NCI-H524 (cell line): ENCODE measurements at regions not wholly inside any gene's neighbourhood (a gene's known extent, or its start where the extent isn't known, plus 50 kb on each side); places are given as distances from the start of the nearest gene placed in this dataset.

Source experiments
- DNase-seq, 2 experiments: peaks; one replicate each; lab custom pipeline; 2025; lab: John Stamatoyannopoulos, UW

DNA sequence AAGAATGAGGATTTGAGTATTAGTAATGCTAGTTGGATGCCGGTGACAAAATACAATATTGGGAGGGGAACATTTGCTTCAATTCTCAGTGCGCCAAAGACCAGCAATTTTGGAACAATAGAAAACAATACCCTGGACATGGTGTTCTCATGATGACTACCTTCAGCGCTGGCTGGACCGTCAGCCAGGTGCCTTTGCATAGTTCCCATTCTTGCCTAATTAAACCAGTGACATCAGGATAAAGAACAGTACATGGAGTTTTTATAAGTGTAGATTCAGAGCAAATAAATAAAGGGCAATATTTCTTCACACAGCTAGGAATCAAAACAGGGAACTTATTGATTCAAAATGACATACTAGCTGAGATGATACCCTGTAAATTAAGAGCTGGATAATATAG, 404.8 kb upstream of the RORA start:
- DNase-seq = no peak

DNA sequence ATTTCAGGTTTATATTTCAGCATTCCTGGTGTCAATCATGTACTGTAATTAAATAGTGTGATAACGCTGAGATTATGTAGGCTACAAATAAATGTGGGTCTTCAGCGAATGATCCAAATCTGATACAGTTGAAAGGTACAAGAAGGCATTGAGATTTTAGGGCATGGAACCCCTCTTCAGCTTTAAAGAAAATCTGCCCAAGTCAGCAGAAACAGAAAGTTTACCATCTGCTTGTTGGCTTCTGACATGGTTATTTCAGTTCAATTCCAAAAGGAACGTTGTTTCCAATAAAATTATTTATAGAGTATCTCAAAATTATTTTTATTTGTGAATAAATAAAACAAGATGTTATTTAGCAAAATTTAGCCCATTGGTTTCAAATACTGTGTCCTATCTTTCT, 400.2 kb upstream of the RORA start:
- no peak for DNase-seq

DNA sequence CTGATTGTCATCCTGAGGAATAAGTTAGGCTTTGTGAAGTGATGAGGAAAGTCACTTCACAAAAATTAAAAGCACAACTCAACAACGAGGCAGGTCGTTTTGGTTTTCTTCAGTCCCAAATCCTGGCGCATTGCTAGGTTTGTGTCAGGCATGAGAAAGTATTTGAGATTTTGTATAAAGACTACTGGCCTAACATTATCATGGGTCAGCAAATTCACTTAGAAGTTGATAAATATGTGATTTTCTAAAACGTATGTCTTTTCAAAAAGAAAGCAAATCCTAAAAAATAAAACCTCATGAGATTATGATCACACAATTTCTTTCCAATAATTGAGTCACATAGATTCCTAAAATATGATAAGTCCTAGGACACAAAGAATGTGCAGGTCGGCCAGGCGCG, 395.8 kb upstream of the RORA start:
- no peak for DNase-seq

DNA sequence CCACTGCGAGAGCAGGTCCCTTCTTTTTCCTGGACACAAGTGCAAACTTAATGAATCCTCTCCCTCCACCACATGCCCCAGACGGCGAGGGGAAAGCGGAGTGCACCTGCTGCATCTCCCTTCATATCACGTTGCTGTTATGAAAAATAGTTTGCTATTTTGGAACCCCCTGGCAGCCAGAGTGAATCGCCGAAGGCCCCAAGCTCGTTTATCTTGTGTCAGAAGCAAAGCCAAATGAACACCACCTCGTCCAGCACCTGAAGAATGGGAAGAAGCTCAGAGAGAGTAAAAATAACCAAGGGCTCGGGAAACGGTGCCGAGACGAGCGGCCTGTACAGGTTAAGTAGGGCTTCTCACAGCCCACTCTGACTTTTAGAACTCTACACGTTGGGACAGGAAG, 394.6 kb upstream of the RORA start:
- no peak for DNase-seq

DNA sequence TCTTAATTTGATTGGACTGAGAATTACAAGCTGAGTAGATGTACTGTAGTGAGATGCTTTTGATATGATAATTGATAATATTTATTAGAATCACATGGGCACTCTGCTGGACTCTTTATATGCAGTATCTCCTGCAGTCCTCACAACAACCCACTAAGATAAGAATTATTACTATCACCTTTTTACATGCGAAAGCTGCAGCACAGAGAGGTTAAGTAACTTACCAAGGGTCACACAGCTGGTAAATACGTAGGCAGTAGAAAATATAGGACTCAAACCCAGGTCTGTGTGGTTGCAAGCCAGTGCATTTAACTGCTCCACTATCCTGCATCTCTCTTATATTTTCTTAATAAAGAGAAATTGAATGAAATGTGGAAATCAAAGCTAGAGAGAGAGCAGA, 392.8 kb upstream of the RORA start:
- no peak for DNase-seq

DNA sequence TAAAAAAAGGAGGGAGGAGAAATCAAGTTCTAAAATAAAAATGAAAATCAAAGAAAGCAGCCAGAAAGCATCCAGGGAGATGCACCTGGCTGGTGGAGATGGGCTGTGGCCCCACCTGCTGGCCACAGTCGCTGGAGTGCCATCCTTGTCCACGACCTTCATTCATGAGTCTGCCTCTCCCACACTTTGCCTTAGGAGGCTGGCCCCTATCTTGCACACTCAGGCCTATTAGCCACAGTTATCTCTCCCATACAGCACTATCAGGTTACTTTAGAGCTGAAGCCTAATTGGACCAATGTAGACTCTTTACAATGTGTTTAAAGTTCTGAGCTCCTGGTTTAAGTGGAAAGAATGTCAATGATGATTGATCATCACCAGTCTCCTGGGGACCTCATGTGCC, 392.0 kb upstream of the RORA start:
- peak; percentile 54 to 84 for DNase-seq

DNA sequence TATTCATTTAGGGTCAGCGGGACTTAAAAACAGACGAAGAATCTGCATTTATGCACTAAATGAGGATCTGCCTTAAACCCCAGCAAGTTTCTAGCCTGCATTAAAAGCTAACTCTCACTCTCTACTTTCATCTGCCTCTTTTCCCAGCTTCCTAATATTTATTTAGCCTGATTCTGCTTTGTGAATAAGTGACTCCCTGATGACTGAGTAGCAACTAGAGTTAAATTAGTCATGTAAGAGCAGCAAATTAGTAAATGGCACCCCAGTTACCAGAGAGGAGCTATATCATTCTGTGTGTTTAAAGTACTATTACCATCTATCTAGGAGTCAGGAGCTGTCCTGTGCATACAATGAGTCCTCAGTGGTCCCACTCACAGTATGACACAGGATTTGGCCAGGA, 391.0 kb upstream of the RORA start:
- DNase-seq = no peak

DNA sequence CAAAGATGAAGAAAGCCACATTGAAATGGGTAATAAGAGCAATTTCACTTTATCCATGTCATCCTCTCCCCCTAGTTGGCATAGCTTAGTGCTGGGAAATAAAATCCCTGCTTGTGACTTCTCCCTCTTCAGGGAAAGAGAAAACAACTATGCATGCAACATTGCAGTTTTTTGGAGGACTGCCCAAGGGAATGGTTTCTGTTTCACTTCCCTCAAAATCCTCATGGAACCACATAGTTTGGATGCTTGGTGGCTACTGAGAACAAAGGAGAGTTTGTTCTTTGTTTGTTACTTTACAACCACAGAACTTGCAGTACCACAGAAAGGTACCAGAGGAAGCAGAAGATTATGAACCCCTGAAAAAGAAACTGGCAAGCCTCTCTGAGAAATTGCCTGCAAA, 384.6 kb upstream of the RORA start:
- DNase-seq = no peak

DNA sequence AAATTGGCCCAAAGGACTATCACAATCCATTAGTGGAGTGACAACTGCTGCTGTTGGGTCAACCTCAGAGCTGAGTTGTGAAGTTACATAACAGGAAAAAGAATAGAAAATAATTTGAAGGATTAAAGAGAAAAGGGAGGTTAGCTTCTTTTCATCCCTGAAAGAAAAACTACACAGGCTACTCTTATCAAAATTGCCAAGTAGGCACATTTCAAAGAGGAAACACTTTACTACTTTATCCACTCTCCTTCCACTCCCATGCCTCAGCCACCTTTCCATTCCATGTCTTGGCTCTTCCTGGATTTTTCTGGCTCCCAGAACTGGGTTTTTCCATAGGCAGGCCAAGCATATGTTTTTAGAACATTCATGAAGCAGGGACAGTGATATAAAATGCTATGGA, 384.0 kb upstream of the RORA start:
- no peak for DNase-seq

DNA sequence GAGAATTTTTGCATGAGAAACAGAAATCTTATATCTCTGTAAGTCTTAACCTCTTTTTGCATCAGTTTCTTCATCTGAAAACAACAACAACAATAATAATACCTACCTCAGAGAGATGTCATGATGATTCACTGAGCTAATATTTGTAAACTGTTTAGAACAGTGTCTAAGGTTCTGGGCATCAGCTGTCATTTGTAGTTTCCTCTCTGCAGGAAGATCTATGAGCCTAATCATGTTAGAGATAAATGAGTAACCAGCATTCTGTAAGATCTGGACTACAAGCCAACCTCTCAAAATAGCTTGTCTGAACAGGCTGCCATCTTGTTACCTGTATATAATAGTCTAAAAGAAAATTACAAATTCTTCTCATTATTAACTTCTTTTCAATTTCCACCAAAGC, 383.0 kb upstream of the RORA start:
- DNase-seq = no peak

DNA sequence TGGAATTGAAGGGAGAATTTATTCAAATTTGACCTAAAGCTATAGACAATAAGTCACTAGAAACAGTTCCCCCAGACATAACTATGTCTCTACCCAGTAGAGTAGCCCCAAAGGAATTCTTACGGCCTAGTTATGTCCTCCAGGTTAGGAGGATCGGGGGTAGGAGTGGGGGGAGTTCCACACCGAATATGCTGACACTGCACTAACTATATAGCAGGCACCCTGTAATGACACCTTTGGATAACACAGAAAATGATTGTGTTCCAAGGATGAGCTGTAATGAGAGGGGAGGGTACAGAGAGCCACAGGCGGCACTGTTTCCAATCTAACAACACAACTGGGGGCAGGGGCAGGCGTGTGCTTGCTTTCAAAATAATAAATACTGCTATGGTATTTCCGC, 376.2 kb upstream of the RORA start:
- DNase-seq = no peak

DNA sequence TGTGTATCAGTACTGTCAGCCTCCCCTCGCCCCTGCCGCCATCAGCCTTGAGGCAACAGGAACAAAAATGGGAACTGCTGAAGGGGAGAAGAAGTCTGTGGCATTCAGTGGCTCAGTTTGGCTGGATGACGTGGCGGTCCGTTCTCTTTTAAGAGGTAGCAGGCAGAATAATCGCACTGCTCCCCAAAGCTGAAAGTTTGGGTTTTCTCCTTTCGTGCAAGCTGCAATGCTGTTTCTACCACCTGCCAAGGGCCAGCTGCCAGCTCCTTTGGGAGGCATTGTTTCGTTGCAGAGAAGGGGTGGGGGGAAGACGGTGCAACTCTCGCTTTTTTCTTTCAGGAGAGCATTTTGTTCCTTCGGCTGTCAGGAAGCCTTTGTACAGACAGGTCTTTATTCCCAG, 369.6 kb upstream of the RORA start:
- DNase-seq = peak; percentile 63 to 87

DNA sequence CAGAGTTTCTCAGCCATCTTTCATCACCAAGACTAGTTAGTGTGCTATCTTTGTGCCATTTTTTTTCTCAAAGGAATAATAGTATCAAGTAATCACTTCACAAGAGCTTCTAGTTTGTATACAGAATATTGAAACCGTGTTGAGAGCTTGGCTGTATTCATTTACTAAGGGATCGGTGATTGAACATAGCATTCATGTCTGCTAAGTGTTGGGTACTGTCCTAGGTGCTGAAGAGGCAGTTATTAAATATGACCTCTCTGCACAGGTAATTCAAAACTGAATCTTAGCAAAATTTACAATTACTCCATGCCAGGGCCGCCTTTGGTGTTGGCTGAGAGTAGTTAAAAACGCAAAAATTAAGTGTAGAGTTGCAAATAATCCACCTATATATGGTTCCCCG, 355.3 kb upstream of the RORA start:
- no peak for DNase-seq

DNA sequence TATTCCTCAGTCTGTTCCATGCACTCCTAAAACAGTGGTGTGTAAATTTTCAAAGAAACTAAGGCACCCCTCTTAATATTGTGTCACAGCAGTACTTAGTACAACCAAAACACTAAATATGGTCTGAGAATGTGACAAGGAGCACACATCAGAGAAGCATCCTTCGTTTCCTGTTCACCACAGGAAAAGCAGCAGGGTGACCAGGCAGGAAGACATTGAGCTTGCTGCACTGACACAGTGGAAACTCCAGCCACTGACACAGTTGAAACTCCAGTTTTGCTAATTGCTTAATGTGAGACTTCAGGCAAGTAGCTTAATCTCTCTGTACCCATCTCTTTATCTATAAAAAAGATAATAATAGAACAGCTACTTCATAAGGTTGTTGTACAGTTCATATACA, 353.0 kb upstream of the RORA start:
- no peak for DNase-seq

DNA sequence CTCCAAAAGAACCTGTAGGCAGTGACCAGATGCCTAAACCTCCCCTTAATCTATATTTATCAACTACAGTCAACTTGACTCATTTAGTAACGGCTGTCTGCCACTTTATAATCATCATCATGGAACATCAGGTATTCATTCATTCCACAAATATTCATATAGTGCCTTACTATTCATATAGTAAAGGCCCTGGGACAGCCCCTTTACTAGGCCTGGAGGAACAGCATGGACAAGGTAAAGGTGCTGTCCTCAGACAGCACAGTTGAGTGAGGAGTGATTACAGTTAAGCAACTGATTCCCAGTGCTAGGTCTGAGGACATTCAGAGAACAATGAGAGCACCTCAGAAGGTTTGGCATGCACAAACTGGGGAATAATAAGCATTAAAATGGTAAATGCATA, 346.5 kb upstream of the RORA start:
- no peak for DNase-seq

DNA sequence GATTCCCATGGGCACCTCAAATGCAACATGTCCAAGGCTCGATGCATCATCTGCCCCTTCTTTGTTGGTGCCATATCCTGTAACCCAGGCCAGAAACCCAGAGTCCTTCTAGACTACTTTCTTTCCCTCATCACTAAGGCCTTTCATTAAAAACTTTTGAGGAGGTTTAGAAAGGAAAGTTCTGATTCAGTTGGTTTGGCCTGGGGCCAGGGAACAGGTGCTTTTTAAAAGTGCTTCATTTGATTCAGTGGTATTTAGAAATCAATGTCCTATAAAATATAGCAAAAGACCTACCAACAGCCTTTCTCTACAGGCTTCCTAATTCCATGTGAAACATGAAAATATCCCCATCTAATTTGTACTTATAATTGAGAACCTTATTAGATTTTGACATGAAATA, 341.9 kb upstream of the RORA start:
- DNase-seq = no peak

DNA sequence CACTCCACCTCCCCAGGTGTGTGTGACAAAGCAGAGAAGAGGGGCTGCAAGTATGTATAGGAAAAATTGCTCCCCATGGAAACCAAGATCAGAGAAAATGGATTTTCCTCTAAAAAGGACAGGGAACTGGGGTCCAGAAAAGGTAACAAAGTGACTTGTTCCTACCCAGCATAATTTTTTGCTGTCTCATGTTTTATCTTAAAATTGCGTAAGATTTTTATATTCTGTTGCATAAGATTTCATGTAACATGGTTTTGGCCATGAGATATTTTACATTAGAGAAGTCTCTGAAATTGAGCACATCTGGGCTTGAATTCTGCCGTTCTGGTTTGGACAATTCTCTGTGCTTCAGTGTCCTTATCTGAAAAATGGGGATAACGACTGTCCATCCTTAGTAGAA, 335.7 kb upstream of the RORA start:
- no peak for DNase-seq

DNA sequence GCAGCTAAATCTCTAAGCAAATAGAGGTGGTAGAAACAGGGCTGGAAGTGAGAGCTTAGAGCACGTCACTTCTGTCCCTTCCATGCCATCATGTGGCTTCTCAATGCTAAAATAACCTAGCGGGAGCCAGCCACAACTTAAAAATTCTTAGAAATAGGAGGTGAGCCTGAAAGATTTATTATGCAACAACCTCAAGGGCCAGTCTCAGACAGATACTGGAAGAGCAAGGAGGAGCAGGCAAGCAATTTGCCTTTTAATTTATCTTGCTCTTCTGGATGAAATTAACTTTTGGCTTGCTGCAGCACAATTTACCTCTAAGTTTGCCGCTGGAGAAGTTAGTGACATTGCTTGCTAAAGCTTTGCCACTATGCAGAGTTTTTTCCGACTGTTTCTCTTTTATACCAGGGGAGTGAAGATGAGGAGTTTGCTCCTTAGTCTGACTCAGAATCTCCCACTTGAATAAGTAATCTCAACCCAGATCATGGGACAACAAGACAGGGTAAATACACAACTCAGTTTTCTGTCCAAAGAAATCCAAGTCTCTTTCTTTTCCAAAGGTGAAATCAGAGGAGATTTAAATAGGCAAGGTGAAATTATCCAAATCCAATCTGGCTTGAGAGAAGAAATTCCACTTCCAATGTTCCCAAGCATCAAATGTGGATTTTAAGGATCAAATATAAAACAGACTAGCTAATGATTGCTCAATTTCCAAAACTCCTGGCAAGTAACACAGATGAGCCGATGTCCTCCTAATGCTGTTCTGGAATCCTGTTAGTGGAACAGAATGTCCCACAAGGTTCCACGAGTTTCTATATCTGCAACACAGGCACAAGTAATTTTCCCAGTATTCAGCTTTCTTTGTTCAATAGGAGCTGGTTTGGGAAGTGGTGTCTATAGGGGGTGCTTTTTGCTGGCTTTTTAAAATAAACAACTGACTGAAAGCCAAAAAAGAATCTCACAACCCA, 329.4 kb upstream of the RORA start:
- DNase-seq = no peak

DNA sequence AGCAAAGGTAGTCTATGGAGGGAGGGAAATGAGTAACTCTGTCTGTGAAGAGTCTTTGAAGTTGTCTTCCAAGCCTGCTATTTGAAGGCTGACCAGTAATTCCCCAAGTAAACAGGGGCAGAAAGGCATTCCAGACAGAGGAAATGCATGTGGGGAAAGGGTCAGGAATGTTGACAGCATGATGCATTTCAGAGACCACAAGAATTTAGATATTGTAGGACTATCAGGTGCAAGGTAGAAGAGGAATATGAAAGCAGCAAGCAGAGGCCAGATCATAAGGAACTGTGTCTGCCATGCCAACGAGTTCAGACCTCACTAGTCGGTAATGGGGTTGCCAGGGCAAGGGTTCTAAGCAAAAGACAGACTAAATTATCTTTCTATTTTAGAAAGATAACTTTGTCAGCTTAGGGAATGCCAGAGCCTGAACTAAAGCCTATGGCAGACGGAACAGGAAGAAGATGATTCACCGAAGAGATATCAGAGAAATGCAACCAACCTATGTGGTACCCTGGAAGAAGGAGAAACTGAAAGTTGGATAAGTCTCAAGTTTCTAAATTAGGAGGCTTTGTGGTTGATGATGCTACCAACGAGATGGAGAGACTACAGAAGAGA, 327.0 kb upstream of the RORA start:
- DNase-seq = no peak

DNA sequence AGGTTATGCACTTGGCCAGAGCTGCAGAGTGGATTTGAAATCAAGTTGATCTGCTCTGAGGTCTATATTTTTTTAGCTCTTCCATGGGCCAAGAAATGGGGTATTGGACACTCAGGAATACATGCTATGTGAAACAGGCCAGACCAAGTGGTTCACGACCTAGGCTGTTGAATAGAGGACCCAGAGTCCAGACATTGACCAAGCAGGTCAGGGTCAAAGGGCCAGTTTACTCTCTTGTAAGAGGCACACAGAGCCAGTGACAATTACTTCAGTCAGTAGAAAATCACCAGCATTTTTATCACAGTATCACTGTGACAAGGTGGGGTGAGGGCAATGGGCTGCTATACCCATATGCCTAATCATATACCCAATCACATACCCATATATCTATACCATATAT, 320.6 kb upstream of the RORA start:
- DNase-seq = no peak

DNA sequence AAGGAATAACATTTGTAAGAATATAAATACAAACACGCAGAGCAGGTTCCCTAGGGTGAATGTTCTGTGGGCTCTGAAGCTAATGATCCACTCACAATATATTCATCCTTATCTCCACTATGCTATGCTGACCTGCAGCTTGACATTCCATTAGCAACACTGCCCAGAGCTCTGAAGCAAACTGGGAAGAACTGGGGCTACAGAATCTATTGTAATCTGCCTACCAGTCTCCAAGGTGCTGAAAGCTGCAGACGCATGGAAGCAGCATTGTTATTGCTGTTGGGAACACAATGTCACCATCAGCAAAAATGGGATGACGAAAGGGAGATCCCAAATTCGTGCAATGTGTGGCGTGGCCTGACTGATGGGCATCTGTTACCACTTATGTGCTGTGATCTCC, 316.7 kb upstream of the RORA start:
- DNase-seq = no peak

DNA sequence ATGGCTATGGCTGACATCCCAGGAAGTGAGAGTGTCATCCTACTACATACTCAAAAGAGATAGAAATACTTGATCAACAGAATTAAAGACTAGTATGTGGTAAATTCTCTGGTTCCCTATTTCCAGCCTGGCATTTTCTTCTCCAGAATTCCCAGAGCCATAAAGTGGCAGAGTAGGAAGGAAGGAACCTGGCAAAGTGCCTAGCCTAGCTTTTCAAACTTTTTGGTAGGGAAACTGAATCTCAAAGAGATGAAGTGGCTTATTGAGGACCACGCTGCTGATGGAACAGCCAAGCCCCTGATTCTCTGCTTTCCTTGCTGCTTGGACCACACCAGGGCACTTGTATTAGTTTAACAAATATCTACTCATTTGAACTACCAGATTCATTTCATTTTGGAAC, 312.4 kb upstream of the RORA start:
- no peak for DNase-seq

DNA sequence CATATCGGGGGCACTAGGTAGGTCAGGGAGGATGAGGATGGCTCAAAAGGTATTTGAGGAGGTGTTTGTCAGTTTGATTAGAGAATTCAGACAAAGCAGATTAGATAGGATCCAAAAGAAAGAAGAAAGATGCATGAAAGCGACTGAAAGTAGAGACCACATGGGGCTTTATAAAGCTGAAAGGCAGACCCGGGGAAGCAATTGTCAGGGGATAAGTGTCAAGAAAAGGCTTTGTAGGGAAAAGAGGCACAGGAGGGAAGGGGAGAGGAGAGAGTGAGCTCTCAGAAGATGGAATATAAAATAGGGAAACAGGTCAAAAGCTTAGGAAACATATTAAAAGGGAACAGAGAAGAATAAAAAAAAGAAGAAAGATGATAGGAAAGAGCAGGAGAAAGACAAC, 308.2 kb upstream of the RORA start:
- DNase-seq = no peak

DNA sequence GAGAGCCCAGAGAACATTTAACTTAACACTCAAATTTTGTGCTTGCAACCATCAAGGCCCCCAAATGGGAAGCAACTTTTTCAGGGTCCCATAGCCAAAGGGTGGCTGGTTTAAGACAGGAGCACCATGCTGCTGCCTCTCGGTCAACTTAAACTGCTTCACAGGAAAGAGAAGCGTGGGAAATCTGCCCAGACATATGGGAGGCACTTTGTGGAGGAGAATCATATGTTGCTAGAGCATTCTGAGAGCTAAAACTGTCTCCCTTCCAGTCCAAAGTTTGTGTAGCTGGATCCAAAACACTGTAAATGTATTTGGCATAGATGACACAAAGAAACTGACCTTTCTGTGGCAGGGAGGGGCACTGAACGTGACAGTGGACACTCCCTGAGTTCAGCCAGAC, 305.9 kb upstream of the RORA start:
- DNase-seq = no peak
